Fibroblast of pulmonary artery (primary cell): ENCODE measurements at regions not wholly inside any gene's neighbourhood (a gene's known extent, or its start where the extent isn't known, plus 50 kb on each side); places are given as distances from the start of the nearest gene placed in this dataset.

Source experiments
- DNase-seq: peaks from one replicate; pipeline ENCODE4 v3.0.0-alpha.2; 2010; ENCODE audit warnings: low read depth
- H3K4me3 ChIP-seq: replicated peaks from 2 replicates; pipeline ENCODE4 v1.5.1; 2011; ENCODE audit warnings: low read depth, mild to moderate bottlenecking, control low read depth, low read length, moderate library complexity
- TF ChIP-seq, protein P1 (sequence below): IDR thresholded peaks from 2 replicates; pipeline ENCODE4 v1.5.1; 2011; ENCODE audit warnings: mild to moderate bottlenecking, control low read depth, low read length, inconsistent platforms; ENCODE audit errors: missing control alignments

- no peak overlapping the region for H3K4me3 ChIP-seq
- no peak for DNase-seq
- TF ChIP-seq, protein P1, sequence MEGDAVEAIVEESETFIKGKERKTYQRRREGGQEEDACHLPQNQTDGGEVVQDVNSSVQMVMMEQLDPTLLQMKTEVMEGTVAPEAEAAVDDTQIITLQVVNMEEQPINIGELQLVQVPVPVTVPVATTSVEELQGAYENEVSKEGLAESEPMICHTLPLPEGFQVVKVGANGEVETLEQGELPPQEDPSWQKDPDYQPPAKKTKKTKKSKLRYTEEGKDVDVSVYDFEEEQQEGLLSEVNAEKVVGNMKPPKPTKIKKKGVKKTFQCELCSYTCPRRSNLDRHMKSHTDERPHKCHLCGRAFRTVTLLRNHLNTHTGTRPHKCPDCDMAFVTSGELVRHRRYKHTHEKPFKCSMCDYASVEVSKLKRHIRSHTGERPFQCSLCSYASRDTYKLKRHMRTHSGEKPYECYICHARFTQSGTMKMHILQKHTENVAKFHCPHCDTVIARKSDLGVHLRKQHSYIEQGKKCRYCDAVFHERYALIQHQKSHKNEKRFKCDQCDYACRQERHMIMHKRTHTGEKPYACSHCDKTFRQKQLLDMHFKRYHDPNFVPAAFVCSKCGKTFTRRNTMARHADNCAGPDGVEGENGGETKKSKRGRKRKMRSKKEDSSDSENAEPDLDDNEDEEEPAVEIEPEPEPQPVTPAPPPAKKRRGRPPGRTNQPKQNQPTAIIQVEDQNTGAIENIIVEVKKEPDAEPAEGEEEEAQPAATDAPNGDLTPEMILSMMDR: no peak
Observed at GRCh38 chrY:15973200-15973599, 1448.9 kb downstream of the NLGN4Y start.

DNA sequence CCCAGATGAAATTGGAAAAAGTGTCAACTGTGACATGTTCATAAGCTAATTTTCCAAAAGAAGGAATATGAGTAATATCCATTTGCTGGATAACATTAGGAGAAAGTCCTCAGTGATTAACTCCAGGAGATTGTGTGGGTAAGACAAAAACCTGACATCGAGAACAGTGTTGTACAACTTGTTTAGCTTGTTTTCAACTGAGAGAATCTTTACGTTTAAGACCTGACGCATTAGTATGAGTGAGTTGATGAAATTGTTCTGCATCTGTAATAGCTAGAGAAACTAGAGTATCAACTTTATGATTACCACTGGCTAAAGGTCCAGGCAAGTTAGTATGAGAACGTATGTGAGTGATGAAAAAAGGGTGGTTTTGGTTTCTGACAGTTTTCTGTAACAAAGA lies 1452.4 kb downstream of the NLGN4Y start:
- no peak for DNase-seq
- TF ChIP-seq, protein P1: no peak
- H3K4me3 ChIP-seq: no peak overlapping the region

DNA sequence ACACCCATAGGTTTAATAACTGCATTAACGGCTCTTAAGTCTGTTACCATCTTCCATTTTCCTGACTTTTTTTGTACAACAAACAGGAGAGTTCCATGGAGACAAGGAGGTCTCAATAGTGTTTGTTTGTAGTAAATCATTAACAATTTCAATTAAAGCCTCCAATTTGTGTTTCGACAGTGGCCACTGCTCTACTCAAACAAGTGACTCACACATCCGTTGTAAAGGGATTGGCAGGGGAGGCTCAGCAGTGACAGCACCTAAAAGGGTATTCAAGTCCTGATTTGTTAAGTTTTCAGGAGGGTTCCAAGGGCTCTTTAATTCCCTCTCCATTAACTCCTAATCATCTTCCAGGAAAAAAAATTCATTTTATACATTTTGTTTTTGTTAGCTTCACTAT lies 1454.2 kb downstream of the NLGN4Y start:
- no peak for DNase-seq
- TF ChIP-seq, protein P1: no peak
- H3K4me3 ChIP-seq: no peak overlapping the region

DNA sequence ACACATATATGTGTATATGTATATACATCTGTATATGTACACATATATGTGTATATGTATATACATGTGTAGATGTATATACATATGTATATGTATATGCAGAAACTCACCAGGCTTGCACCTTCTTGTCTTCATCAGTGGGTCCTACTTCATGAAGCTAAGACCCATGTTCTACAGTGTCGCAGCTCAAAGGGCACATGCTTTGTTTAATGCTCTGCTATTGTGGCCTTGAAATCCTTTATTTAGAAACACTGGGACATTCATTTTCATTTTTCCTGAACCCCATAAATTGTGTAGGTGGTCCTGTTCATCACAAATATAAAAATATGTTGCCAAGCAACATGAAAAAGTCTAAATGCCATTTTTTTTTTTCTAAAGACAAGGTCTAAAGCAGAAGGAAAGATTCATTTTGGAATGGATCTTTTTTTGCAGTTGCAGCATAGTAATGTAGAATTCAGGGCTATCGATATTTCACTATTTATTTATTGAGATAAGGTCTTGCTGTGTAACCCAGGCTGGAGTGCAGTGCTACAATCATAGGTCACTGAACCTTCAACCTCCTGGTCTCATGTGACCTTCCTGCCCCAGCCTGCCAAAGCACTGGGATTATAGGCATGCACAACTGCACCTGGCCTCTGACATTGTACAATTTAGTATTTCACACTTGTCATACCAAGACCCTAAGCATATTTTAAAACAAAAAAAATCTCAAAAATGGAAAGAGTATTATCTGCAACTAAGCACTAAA lies 1460.5 kb downstream of the NLGN4Y start:
- TF ChIP-seq, protein P1: no peak
- DNase-seq: no peak
- no peak overlapping the region for H3K4me3 ChIP-seq

DNA sequence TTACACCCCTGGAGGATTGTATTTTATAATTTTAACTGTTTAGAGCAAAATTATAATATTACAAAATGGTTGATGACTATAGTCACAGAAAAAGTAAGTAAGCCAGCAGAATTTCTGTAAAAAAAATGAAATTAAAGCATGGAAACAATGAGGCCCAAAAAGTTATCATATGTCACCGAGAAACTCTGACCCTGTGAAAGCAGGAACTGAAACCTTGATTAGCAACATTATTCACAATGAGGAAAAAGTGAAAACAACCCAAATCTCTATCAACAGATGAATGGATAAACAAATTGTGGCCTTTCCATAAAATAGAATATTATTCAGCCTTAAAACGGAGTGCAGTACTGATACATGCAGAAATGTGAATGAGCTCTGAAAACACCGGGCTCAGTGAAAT lies 1471.7 kb downstream of the NLGN4Y start:
- TF ChIP-seq, protein P1: no peak
- no peak for DNase-seq
- H3K4me3 ChIP-seq: no peak overlapping the region

- no peak overlapping the region for H3K4me3 ChIP-seq
- DNase-seq: no peak
- TF ChIP-seq, protein P1: no peak
Observed at GRCh38 chrY:16000751-16001150, 1476.4 kb downstream of the NLGN4Y start.

DNA sequence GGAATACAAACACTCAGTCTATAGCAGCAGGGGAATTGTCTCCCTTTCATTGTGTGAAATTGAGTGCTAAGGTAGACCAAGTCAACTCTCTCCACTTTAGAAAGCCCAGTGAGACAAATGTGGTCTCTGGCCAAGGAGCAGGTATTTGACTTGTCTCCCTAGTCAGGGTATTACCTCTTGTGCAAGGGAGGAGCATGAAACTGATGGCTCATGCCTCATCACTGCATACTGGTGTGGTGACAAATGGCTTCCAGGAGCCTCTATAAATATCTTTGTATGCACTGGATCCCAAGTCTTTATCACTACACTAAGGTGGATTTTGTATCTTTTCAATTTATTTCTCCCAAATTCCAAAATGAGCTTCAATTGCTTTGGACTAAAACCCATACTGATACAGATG lies 1477.6 kb downstream of the NLGN4Y start:
- no peak overlapping the region for H3K4me3 ChIP-seq
- TF ChIP-seq, protein P1: no peak
- DNase-seq: no peak
